H9 (cell line): ENCODE measurements at regions not wholly inside any gene's neighbourhood (a gene's known extent, or its start where the extent isn't known, plus 50 kb on each side); places are given as distances from the start of the nearest gene placed in this dataset.

Experiments
- DNase-seq: peaks from one replicate; pipeline ENCODE4 v3.0.0-alpha.2; 2017
- H2AFZ ChIP-seq: one replicate; pipeline ENCODE4 v1.6.1; 2013; ENCODE audit warnings: mild to moderate bottlenecking, low read length, control low read depth, moderate library complexity
- H2AK5ac ChIP-seq: 2 replicates; pipeline ENCODE4 v1.6.1; 2013; ENCODE audit warnings: low read length, control low read depth, mixed read lengths; ENCODE audit not compliant: insufficient read length
- H2BK120ac ChIP-seq: one replicate; pipeline ENCODE4 v1.6.1; 2013; ENCODE audit warnings: low read depth, mild to moderate bottlenecking, low read length, control low read depth, inconsistent platforms; ENCODE audit not compliant: poor library complexity, severe bottlenecking
- H2BK12ac ChIP-seq: 2 replicates; pipeline ENCODE4 v1.6.1; 2013; ENCODE audit warnings: low read length, control low read depth, mixed read lengths, low read depth; ENCODE audit not compliant: insufficient read length
- H2BK15ac ChIP-seq: 2 replicates; pipeline ENCODE4 v1.6.1; 2013; ENCODE audit warnings: low read depth, low read length, control low read depth
- H2BK20ac ChIP-seq: one replicate; pipeline ENCODE4 v1.6.1; 2013; ENCODE audit warnings: low read depth, mild to moderate bottlenecking, low read length, control low read depth, inconsistent platforms; ENCODE audit not compliant: poor library complexity, severe bottlenecking
- H2BK5ac ChIP-seq: 2 replicates; pipeline ENCODE4 v1.6.1; 2013; ENCODE audit warnings: low read length, control low read depth, mixed read lengths; ENCODE audit not compliant: insufficient read length
- H3K14ac ChIP-seq: 2 replicates; pipeline ENCODE4 v1.6.1; 2013; ENCODE audit warnings: low read length, control low read depth; ENCODE audit not compliant: insufficient read depth
- H3K18ac ChIP-seq: 2 replicates; pipeline ENCODE4 v1.6.1; 2013; ENCODE audit warnings: low read depth, mild to moderate bottlenecking, mixed read lengths, low read length, control low read depth; ENCODE audit not compliant: insufficient read length
- H3K23ac ChIP-seq: 2 replicates; pipeline ENCODE4 v1.6.1; 2013; ENCODE audit warnings: low read length, control low read depth, mixed read lengths, low read depth; ENCODE audit not compliant: insufficient read length
- H3K23me2 ChIP-seq: 2 replicates; pipeline ENCODE4 v1.6.1; 2013; ENCODE audit warnings: low read depth, mild to moderate bottlenecking, mixed read lengths, low read length, control low read depth; ENCODE audit not compliant: insufficient read length, poor library complexity, severe bottlenecking
- H3K27ac ChIP-seq: 2 replicates; pipeline ENCODE4 v1.5.1; 2013; ENCODE audit warnings: low read length, control low read depth, mixed read lengths, low read depth; ENCODE audit not compliant: insufficient read length
- H3K27me3 ChIP-seq: 2 replicates; pipeline ENCODE4 v1.6.1; 2013; ENCODE audit warnings: low read length, control low read depth, inconsistent platforms; ENCODE audit not compliant: insufficient read depth
- H3K4ac ChIP-seq: 2 replicates; pipeline ENCODE4 v1.6.1; 2013; ENCODE audit warnings: low read depth, mild to moderate bottlenecking, control low read depth, inconsistent platforms, low read length, moderate library complexity
- H3K4me1 ChIP-seq: 2 replicates; pipeline ENCODE4 v1.6.1; 2013; ENCODE audit warnings: low read length, control low read depth, inconsistent platforms; ENCODE audit not compliant: insufficient read depth
- H3K4me2 ChIP-seq: 2 replicates; pipeline ENCODE4 v1.6.1; 2013; ENCODE audit warnings: low read length, control low read depth, mixed read lengths; ENCODE audit not compliant: insufficient read length, insufficient read depth
- H3K56ac ChIP-seq: 2 replicates; pipeline ENCODE4 v1.6.1; 2013; ENCODE audit warnings: low read depth, mild to moderate bottlenecking, mixed read lengths, low read length, control low read depth; ENCODE audit not compliant: insufficient read length
- H3K79me1 ChIP-seq: 2 replicates; pipeline ENCODE4 v1.6.1; 2013; ENCODE audit warnings: low read depth, mild to moderate bottlenecking, moderate library complexity, low read length, control low read depth, inconsistent platforms; ENCODE audit not compliant: insufficient read depth, poor library complexity, severe bottlenecking
- H3K79me2 ChIP-seq: 2 replicates; pipeline ENCODE4 v1.6.1; 2013; ENCODE audit warnings: low read length, control low read depth, inconsistent platforms; ENCODE audit not compliant: insufficient read depth
- H3K9ac ChIP-seq: 2 replicates; pipeline ENCODE4 v1.6.1; 2013; ENCODE audit warnings: low read length, control low read depth, mixed read lengths; ENCODE audit not compliant: insufficient read length; ENCODE audit errors: extremely low read depth
- H3K9me3 ChIP-seq: one replicate; pipeline ENCODE4 v1.6.1; 2013; ENCODE audit warnings: low read depth, low read length, inconsistent platforms; ENCODE audit not compliant: control insufficient read depth
- H3T11ph ChIP-seq: one replicate; pipeline ENCODE4 v1.6.1; 2013; ENCODE audit warnings: mild to moderate bottlenecking, low read length, control low read depth, inconsistent platforms
- H4K20me1 ChIP-seq: one replicate; pipeline ENCODE4 v1.6.1; 2013; ENCODE audit not compliant: control insufficient read depth, insufficient read length, insufficient read depth
- H4K5ac ChIP-seq: 2 replicates; pipeline ENCODE4 v1.6.1; 2013; ENCODE audit warnings: low read depth, mild to moderate bottlenecking, mixed read lengths, low read length, control low read depth; ENCODE audit not compliant: insufficient read length
- H4K8ac ChIP-seq: replicated peaks from 2 replicates; pipeline ENCODE4 v1.6.1; 2013; ENCODE audit warnings: low read length, control low read depth, mixed read lengths, low read depth; ENCODE audit not compliant: insufficient read length
- H4K91ac ChIP-seq: 2 replicates; pipeline ENCODE4 v1.6.1; 2013; ENCODE audit warnings: low read depth, mild to moderate bottlenecking, moderate library complexity, mixed read lengths, low read length, control low read depth; ENCODE audit not compliant: insufficient read length
- H3K27ac Mint-ChIP-seq, 3 experiments: 2 replicates in 2 of 3; 3 replicates in 1 of 3; pipeline ENCODE4 v1.8.0; 2020 to 2021; ENCODE audit warnings: mixed read lengths in 3 of 3, mild to moderate bottlenecking in 1 of 3, moderate library complexity in 1 of 3
- H3K27me3 Mint-ChIP-seq: 2 replicates; pipeline ENCODE4 v1.8.0; 2021; ENCODE audit warnings: low read depth, mild to moderate bottlenecking, moderate library complexity, mixed read lengths
- H3K36me3 Mint-ChIP-seq, 3 experiments: 2 replicates in 2 of 3; 3 replicates in 1 of 3; pipeline ENCODE4 v1.8.0; 2020 to 2021; ENCODE audit warnings: low read depth in 3 of 3, mixed read lengths in 3 of 3; ENCODE audit not compliant: insufficient read depth in 1 of 3
- H3K4me1 Mint-ChIP-seq, 2 experiments: 2 replicates each; pipeline ENCODE4 v1.8.0; 2020; ENCODE audit warnings: mixed read lengths in 2 of 2
- H3K4me3 Mint-ChIP-seq, 2 experiments: 2 replicates in 1 of 2; 3 replicates in 1 of 2; pipeline ENCODE4 v1.8.0; 2020 to 2021; ENCODE audit warnings: mild to moderate bottlenecking in 2 of 2, mixed read lengths in 2 of 2, moderate library complexity in 1 of 2
- H3K9me3 Mint-ChIP-seq, 2 experiments: 2 replicates in 1 of 2; 3 replicates in 1 of 2; pipeline ENCODE4 v1.8.0; 2020; ENCODE audit warnings: mild to moderate bottlenecking in 2 of 2, mixed read lengths in 2 of 2, moderate library complexity in 1 of 2
- WGBS: extraction: QIAGEN DNeasy Blood & Tissue Kit; methylation state at CpG from one replicate; pipeline ENCODE4 v1.1.7; 2013; ENCODE audit warnings: missing lambda C conversion rate, low lambda C conversion rate, mixed read lengths; ENCODE audit not compliant: insufficient read length; ENCODE audit errors: extremely low coverage; 5-methylcytosine and 5-hydroxymethylcytosine counted together
- TF ChIP-seq, protein P1 (sequence below): fragments of 200-600 bp; sonication (generic); conservative IDR thresholded peaks from 3 replicates; pipeline ENCODE4 v1.8.0; 2021; ENCODE audit warnings: antibody characterized with exemption, mild to moderate bottlenecking

DNA sequence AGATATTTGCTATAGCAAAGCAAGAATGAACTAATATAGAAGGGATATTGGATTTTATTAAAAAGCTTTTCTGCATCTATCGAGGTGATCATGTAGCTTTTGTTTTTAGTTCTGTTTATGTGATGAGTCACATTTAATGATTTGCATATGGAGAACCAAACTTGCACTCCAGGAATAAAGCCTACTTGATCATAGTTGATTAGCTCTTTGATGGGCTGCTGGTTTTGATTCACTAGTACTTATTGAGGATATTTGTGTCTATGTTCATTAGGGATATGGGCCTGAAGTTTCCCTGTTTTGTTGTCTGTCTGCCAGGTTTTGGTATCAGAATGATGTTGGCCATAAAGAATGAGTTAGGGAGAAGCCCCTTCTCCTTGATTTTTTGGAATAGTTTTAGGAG lies 310.7 kb downstream of the ARPP21 start:
- WGBS = no CpG with 5 or more reads among the region's 1 CpG
- no peaks in the 10 kb centered on the region for H3K79me2 ChIP-seq
- no peak overlapping the region for H3T11ph ChIP-seq
- no peak overlapping the region for H3K27ac ChIP-seq
- H2BK5ac ChIP-seq = no peak overlapping the region
- no peak overlapping the region for H3K27ac Mint-ChIP-seq
- no peak overlapping the region for H2AK5ac ChIP-seq
- H2AFZ ChIP-seq = no peak overlapping the region
- no peak overlapping the region for H2BK12ac ChIP-seq
- DNase-seq = no peak
- H4K20me1 ChIP-seq = no peaks in the 10 kb centered on the region
- H3K23ac ChIP-seq = no peak overlapping the region
- no peaks in the 10 kb centered on the region for H3K36me3 Mint-ChIP-seq
- no peaks in the 10 kb centered on the region for H3K4me1 ChIP-seq
- H4K5ac ChIP-seq = no peak overlapping the region
- no peak overlapping the region for H2BK15ac ChIP-seq
- no peak overlapping the region for H4K91ac ChIP-seq
- no peaks in the 10 kb centered on the region for H3K9me3 Mint-ChIP-seq
- H3K4me2 ChIP-seq = no peak overlapping the region
- TF ChIP-seq, protein P1, sequence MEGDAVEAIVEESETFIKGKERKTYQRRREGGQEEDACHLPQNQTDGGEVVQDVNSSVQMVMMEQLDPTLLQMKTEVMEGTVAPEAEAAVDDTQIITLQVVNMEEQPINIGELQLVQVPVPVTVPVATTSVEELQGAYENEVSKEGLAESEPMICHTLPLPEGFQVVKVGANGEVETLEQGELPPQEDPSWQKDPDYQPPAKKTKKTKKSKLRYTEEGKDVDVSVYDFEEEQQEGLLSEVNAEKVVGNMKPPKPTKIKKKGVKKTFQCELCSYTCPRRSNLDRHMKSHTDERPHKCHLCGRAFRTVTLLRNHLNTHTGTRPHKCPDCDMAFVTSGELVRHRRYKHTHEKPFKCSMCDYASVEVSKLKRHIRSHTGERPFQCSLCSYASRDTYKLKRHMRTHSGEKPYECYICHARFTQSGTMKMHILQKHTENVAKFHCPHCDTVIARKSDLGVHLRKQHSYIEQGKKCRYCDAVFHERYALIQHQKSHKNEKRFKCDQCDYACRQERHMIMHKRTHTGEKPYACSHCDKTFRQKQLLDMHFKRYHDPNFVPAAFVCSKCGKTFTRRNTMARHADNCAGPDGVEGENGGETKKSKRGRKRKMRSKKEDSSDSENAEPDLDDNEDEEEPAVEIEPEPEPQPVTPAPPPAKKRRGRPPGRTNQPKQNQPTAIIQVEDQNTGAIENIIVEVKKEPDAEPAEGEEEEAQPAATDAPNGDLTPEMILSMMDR = no peak
- no peaks in the 10 kb centered on the region for H3K9me3 ChIP-seq
- H3K4me1 Mint-ChIP-seq = peaks cover 0 to 3% of the 10 kb centered on the region in 2 experiments; a peak in 1 of 4 replicates
- no peaks in the 10 kb centered on the region for H3K27me3 Mint-ChIP-seq
- no peaks in the 10 kb centered on the region for H3K23me2 ChIP-seq
- H2BK20ac ChIP-seq = no peak overlapping the region
- H3K18ac ChIP-seq = no peak overlapping the region
- H3K79me1 ChIP-seq = no peaks in the 10 kb centered on the region
- H3K4ac ChIP-seq = no peak overlapping the region
- no peak overlapping the region for H3K4me3 Mint-ChIP-seq
- H2BK120ac ChIP-seq = no peak overlapping the region
- no peaks in the 10 kb centered on the region for H3K27me3 ChIP-seq
- no peak overlapping the region for H3K9ac ChIP-seq
- no peak overlapping the region for H4K8ac ChIP-seq
- no peak overlapping the region for H3K14ac ChIP-seq
- H3K56ac ChIP-seq = no peak overlapping the region
